ENCODE measurements at regions not wholly inside any gene's neighbourhood (a gene's known extent, or its start where the extent isn't known, plus 50 kb on each side); places are given as distances from the start of the nearest gene placed in this dataset.

GRCh38 chr18:10153924-10154752, 240.3 kb downstream of the VAPA start:
- TF ChIP-seq CTCF (IDR thresholded peaks at IDR 0.05) = no peak
- TF ChIP-seq POLR2AphosphoS5 (IDR thresholded peaks at IDR 0.05; ENCODE audit: low read depth, low read length) = no peak
- TF ChIP-seq, protein P1, sequence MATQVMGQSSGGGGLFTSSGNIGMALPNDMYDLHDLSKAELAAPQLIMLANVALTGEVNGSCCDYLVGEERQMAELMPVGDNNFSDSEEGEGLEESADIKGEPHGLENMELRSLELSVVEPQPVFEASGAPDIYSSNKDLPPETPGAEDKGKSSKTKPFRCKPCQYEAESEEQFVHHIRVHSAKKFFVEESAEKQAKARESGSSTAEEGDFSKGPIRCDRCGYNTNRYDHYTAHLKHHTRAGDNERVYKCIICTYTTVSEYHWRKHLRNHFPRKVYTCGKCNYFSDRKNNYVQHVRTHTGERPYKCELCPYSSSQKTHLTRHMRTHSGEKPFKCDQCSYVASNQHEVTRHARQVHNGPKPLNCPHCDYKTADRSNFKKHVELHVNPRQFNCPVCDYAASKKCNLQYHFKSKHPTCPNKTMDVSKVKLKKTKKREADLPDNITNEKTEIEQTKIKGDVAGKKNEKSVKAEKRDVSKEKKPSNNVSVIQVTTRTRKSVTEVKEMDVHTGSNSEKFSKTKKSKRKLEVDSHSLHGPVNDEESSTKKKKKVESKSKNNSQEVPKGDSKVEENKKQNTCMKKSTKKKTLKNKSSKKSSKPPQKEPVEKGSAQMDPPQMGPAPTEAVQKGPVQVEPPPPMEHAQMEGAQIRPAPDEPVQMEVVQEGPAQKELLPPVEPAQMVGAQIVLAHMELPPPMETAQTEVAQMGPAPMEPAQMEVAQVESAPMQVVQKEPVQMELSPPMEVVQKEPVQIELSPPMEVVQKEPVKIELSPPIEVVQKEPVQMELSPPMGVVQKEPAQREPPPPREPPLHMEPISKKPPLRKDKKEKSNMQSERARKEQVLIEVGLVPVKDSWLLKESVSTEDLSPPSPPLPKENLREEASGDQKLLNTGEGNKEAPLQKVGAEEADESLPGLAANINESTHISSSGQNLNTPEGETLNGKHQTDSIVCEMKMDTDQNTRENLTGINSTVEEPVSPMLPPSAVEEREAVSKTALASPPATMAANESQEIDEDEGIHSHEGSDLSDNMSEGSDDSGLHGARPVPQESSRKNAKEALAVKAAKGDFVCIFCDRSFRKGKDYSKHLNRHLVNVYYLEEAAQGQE (IDR thresholded peaks at IDR 0.05; ENCODE audit: insufficient read depth in 1 of 2, low read depth in 2 of 2, low read length in 1 of 2) = no peak

Data from Panc1 (cell line).